Limb (tissue), 2 donors: ENCODE measurements at regions not wholly inside any gene's neighbourhood (a gene's known extent, or its start where the extent isn't known, plus 50 kb on each side); places are given as distances from the start of the nearest gene placed in this dataset.
"Not testable (repeated sequence)": the region's sequence is repeated elsewhere in the genome, so short reads cannot be mapped to it uniquely, and the experiment has no call there.

Experiments
- DNase-seq, 2 donors: peaks; one replicate each; pipeline ENCODE4 v3.0.0-alpha.2; 2016; ENCODE audit errors: extremely low spot score in 2 of 2

- no peak for DNase-seq
These were observed 262.9 kb upstream of the MAP2 start for GRCh38 chr2:209160800-209161588.

- no peak for DNase-seq
These were observed 261.7 kb upstream of the MAP2 start for GRCh38 chr2:209162129-209162528.

GRCh38 chr2:209181984-209182383 is 241.9 kb upstream of the MAP2 start:
- DNase-seq = no peak

GRCh38 chr2:209186886-209187285 is 237.0 kb upstream of the MAP2 start:
- DNase-seq = not testable (repeated sequence)

GRCh38 chr2:209189893-209190292 is 234.0 kb upstream of the MAP2 start:
- DNase-seq = no peak

GRCh38 chr2:209191139-209191538 is 232.7 kb upstream of the MAP2 start:
- DNase-seq = no peak

- no peak for DNase-seq
These were observed 229.1 kb upstream of the MAP2 start for GRCh38 chr2:209194717-209195116.

GRCh38 chr2:209208211-209208610 is 215.6 kb upstream of the MAP2 start:
- peak; percentile 24 to 32 for DNase-seq

GRCh38 chr2:209209943-209210342 is 213.9 kb upstream of the MAP2 start:
- no peak for DNase-seq

- DNase-seq = no peak
These were observed 193.3 kb upstream of the MAP2 start for GRCh38 chr2:209230560-209230959.

- DNase-seq = no peak
These were observed 187.5 kb upstream of the MAP2 start for GRCh38 chr2:209236377-209236776.

GRCh38 chr2:209238765-209239584 is 184.9 kb upstream of the MAP2 start:
- no peak for DNase-seq

- no peak for DNase-seq
These were observed 184.3 kb upstream of the MAP2 start for GRCh38 chr2:209239585-209239938.

GRCh38 chr2:209240204-209240603 is 183.6 kb upstream of the MAP2 start:
- no peak for DNase-seq

GRCh38 chr2:209253544-209253943 is 170.3 kb upstream of the MAP2 start:
- DNase-seq = no peak

GRCh38 chr2:209259767-209260166 is 164.1 kb upstream of the MAP2 start:
- DNase-seq = no peak

GRCh38 chr2:209260281-209260680 is 163.6 kb upstream of the MAP2 start:
- no peak for DNase-seq

- DNase-seq = not testable (repeated sequence)
These were observed 162.3 kb upstream of the MAP2 start for GRCh38 chr2:209261366-209262053.

- no peak for DNase-seq
These were observed 154.8 kb upstream of the MAP2 start for GRCh38 chr2:209269024-209269423.

- DNase-seq = no peak
These were observed 147.8 kb upstream of the MAP2 start for GRCh38 chr2:209276000-209276399.

- DNase-seq = no peak
These were observed 146.4 kb upstream of the MAP2 start for GRCh38 chr2:209277444-209277843.

- no peak for DNase-seq
These were observed 125.2 kb upstream of the MAP2 start for GRCh38 chr2:209298601-209299000.
